ENCODE measurements at regions not wholly inside any gene's neighbourhood (a gene's known extent, or its start where the extent isn't known, plus 50 kb on each side); places are given as distances from the start of the nearest gene placed in this dataset.

GRCh38 chr16:22627043-22627442 is 116.4 kb downstream of the NPIPB5 start:
- DNase-seq (ENCODE audit: extremely low read depth, low read depth), result no peak
- TF ChIP-seq, protein P1, sequence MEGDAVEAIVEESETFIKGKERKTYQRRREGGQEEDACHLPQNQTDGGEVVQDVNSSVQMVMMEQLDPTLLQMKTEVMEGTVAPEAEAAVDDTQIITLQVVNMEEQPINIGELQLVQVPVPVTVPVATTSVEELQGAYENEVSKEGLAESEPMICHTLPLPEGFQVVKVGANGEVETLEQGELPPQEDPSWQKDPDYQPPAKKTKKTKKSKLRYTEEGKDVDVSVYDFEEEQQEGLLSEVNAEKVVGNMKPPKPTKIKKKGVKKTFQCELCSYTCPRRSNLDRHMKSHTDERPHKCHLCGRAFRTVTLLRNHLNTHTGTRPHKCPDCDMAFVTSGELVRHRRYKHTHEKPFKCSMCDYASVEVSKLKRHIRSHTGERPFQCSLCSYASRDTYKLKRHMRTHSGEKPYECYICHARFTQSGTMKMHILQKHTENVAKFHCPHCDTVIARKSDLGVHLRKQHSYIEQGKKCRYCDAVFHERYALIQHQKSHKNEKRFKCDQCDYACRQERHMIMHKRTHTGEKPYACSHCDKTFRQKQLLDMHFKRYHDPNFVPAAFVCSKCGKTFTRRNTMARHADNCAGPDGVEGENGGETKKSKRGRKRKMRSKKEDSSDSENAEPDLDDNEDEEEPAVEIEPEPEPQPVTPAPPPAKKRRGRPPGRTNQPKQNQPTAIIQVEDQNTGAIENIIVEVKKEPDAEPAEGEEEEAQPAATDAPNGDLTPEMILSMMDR (IDR thresholded peaks at IDR 0.05; ENCODE audit: low read depth, low read length), result no peak

GRCh38 chr16:22628994-22629393 is 118.3 kb downstream of the NPIPB5 start:
- TF ChIP-seq, protein P1 (IDR thresholded peaks at IDR 0.05; ENCODE audit: low read depth, low read length), result no peak
- DNase-seq (ENCODE audit: extremely low read depth, low read depth), result no peak

DNA sequence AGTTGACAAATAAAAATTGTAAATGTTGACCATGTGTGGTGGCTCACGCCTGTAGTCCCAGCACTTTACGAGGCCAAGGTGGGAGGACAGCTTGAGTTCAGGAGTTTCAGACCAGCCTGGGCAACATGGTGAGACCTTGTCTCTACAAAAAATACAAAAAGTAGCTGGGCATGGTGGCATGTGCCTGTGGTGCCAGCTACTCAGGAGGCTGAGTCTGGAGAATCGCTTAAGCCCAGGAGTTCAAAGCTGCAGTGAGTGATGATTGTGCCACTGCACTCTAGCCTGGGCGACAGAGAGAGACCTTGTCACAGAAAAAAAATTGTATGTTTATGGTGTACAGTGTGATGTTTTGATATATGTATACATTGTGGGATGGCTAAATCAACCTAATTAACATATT is 119.6 kb downstream of the NPIPB5 start:
- TF ChIP-seq, protein P1 (IDR thresholded peaks at IDR 0.05; ENCODE audit: low read depth, low read length), result no peak
- DNase-seq (ENCODE audit: extremely low read depth, low read depth), result no peak

- TF ChIP-seq, protein P1 (IDR thresholded peaks at IDR 0.05; ENCODE audit: low read depth, low read length), result no peak
- no peak for DNase-seq (ENCODE audit: extremely low read depth, low read depth)
These were observed 120.6 kb downstream of the NPIPB5 start for GRCh38 chr16:22631264-22631663.

DNA sequence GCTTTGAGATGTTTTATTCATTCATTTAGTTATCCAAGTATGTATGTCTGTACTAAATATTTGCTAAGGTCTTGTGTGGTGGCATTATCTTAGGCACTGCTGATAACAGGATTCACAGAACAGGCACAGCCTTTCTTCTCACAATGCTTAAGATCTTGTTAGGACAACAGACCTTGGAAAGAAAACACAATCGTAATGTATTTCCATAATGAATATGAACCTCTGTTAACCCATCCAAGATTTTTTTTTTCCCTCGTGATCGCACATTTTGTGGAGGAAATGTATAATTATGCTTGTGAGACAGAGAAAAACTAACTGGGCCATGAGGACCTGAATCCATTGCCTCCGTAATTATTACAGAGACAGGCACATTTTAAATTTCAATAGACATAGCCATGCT is 121.9 kb downstream of the NPIPB5 start:
- DNase-seq (ENCODE audit: extremely low read depth, low read depth), result no peak
- TF ChIP-seq, protein P1 (IDR thresholded peaks at IDR 0.05; ENCODE audit: low read depth, low read length), result no peak

DNA sequence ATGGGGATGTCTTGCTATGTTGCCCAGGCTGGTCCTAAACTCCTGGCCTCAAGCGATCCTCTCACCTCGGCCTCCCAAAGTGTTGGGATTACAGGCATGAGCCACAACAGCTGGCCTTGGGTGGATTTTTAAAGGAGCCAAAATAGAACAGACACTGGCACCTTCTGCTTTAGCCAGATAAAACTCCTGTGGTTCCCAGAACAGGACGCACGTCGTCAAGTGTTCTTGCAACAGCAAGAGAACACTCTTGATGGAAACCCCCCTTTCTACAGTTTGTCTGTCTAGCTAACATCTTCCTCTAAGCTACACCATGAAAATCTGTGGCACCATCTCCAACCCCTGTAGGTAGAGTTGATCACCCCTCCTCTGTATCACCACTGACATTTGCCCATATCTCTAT is 122.6 kb downstream of the NPIPB5 start:
- TF ChIP-seq, protein P1 (IDR thresholded peaks at IDR 0.05; ENCODE audit: low read depth, low read length), result no peak
- DNase-seq (ENCODE audit: extremely low read depth, low read depth), result no peak

DNA sequence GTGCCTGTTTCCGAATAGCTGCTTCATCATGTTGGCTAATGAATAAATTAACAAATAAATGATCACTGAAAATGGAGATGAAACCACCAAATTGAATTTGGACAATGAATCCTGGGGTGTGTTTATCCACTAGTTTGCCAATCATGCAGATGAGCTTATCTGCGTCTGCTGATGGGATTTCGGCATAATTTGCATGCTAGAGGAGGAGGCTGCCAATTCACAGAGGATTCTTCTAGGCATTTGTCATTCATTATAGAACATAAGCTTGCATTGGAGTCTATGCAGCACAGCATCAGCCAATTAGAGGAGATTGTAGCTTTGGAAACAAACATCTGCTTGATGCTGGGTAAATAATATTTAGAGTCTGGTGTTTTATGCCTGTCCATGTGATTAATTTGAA is 123.1 kb downstream of the NPIPB5 start:
- no peak for DNase-seq (ENCODE audit: extremely low read depth, low read depth)

More for the DNA sequence above, 123.1 kb downstream of the NPIPB5 start:
- TF ChIP-seq, protein P1 (IDR thresholded peaks at IDR 0.05; ENCODE audit: low read depth, low read length), result no peak

Data from AG09319 (cell line).